ENCODE measurements at regions not wholly inside any gene's neighbourhood (a gene's known extent, or its start where the extent isn't known, plus 50 kb on each side); places are given as distances from the start of the nearest gene placed in this dataset.

- no peak for TF ChIP-seq POLR2A (IDR thresholded peaks at IDR 0.05)
- TF ChIP-seq CTCF (IDR thresholded peaks at IDR 0.05 in 4 of 5, conservative IDR thresholded peaks at IDR 0.05 in 1 of 5), result no peak
Measured at GRCh38 chr1:115425442-115425841, 87.4 kb upstream of the NGF start.

Measured in gastrocnemius medialis (tissue), 4 donors.